CD4-positive, CD25-positive, alpha-beta regulatory T cell (primary cell): ENCODE measurements at regions not wholly inside any gene's neighbourhood (a gene's known extent, or its start where the extent isn't known, plus 50 kb on each side); places are given as distances from the start of the nearest gene placed in this dataset.

ENCODE experiments used
- ATAC-seq, 2 donors: fragments of 150-1000 bp; cut with Tn5 transposase; one replicate each; pipeline ENCODE4 v1.10.0; 2021; ENCODE audit warnings: low read depth in 2 of 2, moderate number of reproducible peaks in 2 of 2, moderate library complexity in 1 of 2
- DNase-seq, 3 donors: peaks; one replicate each; pipeline versions ENCODE4 v3.0.0 to v3.0.0-alpha.2; 2012 to 2022; ENCODE audit warnings: mixed read lengths in 1 of 3
- H3K27ac ChIP-seq: one replicate; pipeline ENCODE4 v1.7.0; 2013; ENCODE audit warnings: mild to moderate bottlenecking, low read length; ENCODE audit not compliant: insufficient read depth, poor library complexity, severe bottlenecking
- H3K27me3 ChIP-seq: one replicate; pipeline ENCODE4 v1.7.0; 2013; ENCODE audit warnings: low read length; ENCODE audit not compliant: control insufficient read depth, insufficient read depth
- H3K36me3 ChIP-seq: one replicate; pipeline ENCODE4 v1.7.0; 2013; ENCODE audit warnings: mild to moderate bottlenecking, low read length, moderate library complexity; ENCODE audit not compliant: control insufficient read depth, insufficient read depth
- H3K4me1 ChIP-seq: 2 replicates; pipeline ENCODE4 v1.7.0; 2013; ENCODE audit warnings: mild to moderate bottlenecking, low read length; ENCODE audit not compliant: insufficient read depth, control insufficient read depth, poor library complexity, severe bottlenecking
- H3K4me3 ChIP-seq: one replicate; pipeline ENCODE4 v1.7.0; 2013; ENCODE audit warnings: low read depth, mild to moderate bottlenecking, low read length, moderate library complexity
- H3K9me3 ChIP-seq, 2 experiments: 1 replicate in 1 of 2; 2 replicates in 1 of 2; pipeline ENCODE4 v1.7.0; 2013; ENCODE audit warnings: low read length in 2 of 2, mild to moderate bottlenecking in 1 of 2, moderate library complexity in 1 of 2; ENCODE audit not compliant: control insufficient read depth in 2 of 2
- H3K27ac Mint-ChIP-seq, 3 donors: one replicate each; pipeline ENCODE4 v1.8.0; 2020 to 2022; ENCODE audit warnings: mild to moderate bottlenecking in 3 of 3, mixed read lengths in 3 of 3, moderate library complexity in 2 of 3
- H3K27me3 Mint-ChIP-seq: one replicate; pipeline ENCODE4 v1.8.0; 2022; ENCODE audit warnings: mild to moderate bottlenecking, mixed read lengths
- H3K36me3 Mint-ChIP-seq: one replicate; pipeline ENCODE4 v1.8.0; 2020; ENCODE audit warnings: mixed read lengths
- H3K4me1 Mint-ChIP-seq, 4 donors: one replicate each; pipeline ENCODE4 v1.8.0; 2020 to 2022; ENCODE audit warnings: mixed read lengths in 4 of 4, mild to moderate bottlenecking in 1 of 4
- H3K4me3 Mint-ChIP-seq, 4 donors: one replicate each; pipeline ENCODE4 v1.8.0; 2020 to 2022; ENCODE audit warnings: mild to moderate bottlenecking in 4 of 4, mixed read lengths in 4 of 4, moderate library complexity in 3 of 4
- H3K9me3 Mint-ChIP-seq, 7 donors: one replicate each; pipeline ENCODE4 v1.8.0; 2020 to 2022; ENCODE audit warnings: mixed read lengths in 7 of 7, mild to moderate bottlenecking in 3 of 7, moderate library complexity in 2 of 7

GRCh38 chr5:104355350-104355749 lies 792.8 kb upstream of the NUDT12 start:
- Histone ChIP-seq H3K9me3 (peaks cover 0 to 2% of the 10 kb centered on the region in 2 experiments), H3K36me3 (no peaks in the 10 kb centered on the region), H3K4me1 (no peaks in the 10 kb centered on the region), H3K4me3 (no peak overlapping the region), H3K27ac (no peak overlapping the region), H3K27me3 (no peaks in the 10 kb centered on the region)
- no peak overlapping the region for H3K4me3 Mint-ChIP-seq
- H3K27ac Mint-ChIP-seq, result no peak overlapping the region
- ATAC-seq, result no peak
- no peaks in the 10 kb centered on the region for H3K36me3 Mint-ChIP-seq
- no peak for DNase-seq
- peaks cover 0 to 10% (median 7%) of the 10 kb centered on the region in 7 donors for H3K9me3 Mint-ChIP-seq
- no peaks in the 10 kb centered on the region for H3K4me1 Mint-ChIP-seq
- H3K27me3 Mint-ChIP-seq, result no peaks in the 10 kb centered on the region

DNA sequence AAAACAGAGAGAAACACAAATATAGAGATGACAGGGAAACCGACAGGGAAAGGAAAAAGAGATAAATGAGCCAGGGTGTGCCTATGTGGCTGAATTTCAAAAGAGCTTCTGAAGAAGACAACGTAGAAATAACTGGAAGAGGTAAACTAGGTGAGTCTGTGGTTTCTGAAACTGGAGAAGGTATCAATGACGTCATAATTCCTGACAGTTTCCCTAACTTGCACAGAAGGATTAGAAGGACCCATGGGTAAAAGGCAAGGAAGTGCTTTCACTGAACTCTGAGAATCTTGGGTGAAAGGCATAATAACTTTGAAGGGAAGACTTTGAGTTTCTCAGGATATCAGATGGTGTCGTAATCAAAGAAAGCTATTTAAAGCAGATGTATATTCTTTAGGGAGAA lies 790.8 kb upstream of the NUDT12 start:
- Mint-ChIP-seq H3K4me3 (no peak overlapping the region), H3K36me3 (no peaks in the 10 kb centered on the region), H3K9me3 (peaks cover 0 to 13% (median 6%) of the 10 kb centered on the region in 7 donors), H3K27ac (no peak overlapping the region), H3K27me3 (no peaks in the 10 kb centered on the region), H3K4me1 (no peaks in the 10 kb centered on the region)
- no peak for DNase-seq
- Histone ChIP-seq H3K36me3 (no peaks in the 10 kb centered on the region), H3K4me1 (no peaks in the 10 kb centered on the region), H3K27me3 (no peaks in the 10 kb centered on the region), H3K4me3 (no peak overlapping the region), H3K9me3 (peaks cover 0 to 2% of the 10 kb centered on the region in 2 experiments), H3K27ac (no peak overlapping the region)
- ATAC-seq, result no peak

DNA sequence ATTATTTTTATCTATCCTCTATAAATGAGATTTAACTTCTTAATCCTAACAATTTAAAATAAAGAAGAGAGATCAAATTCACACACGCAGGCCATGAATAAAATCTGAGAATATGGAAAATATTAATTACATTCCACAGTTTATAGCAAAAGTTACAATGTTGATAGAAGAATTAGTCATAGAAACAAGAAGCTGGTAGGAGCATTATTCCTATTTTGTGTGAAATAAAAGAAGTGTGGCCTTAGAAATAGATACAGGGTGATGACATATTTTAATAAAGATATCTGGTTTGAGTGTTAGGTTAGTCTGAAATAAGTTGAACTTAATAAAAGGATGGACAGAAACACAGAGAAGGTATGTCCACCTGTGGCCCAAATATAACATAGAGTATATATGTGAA lies 790.4 kb upstream of the NUDT12 start:
- ATAC-seq, result no peak
- peaks cover 0 to 13% (median 6%) of the 10 kb centered on the region in 7 donors for H3K9me3 Mint-ChIP-seq

DNA sequence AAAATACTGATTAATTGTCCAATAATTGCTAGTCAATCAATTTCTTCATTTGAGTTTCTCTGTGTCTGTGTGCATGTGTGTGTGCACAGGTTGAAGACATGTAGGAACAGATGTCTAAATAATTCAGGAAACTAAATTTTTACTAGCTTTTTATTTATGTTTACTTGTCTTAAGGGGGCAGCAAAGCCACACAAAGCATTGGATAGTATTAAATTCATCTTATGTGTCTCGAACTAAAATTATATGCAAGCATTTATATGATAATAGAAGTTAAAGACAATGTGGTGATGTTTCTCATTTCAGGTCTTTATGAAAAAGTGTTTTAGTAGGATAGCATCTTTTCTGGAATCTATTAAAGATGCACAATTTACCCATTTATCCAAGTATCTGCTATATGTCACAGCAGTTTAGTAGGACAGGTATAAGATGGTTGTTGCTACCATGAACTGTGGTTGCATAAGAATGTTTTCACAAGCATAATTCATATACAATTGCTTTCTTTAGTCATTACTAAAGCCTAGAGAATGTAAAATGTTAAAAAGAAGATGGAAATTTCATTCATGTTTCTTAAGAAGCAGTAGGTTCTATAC lies 784.6 kb upstream of the NUDT12 start:
- Histone ChIP-seq H3K9me3 (peaks cover 0 to 3% of the 10 kb centered on the region in 2 experiments), H3K4me1 (no peaks in the 10 kb centered on the region), H3K27me3 (no peaks in the 10 kb centered on the region), H3K27ac (no peak overlapping the region), H3K36me3 (no peaks in the 10 kb centered on the region), H3K4me3 (no peak overlapping the region)
- peaks cover 0 to 15% (median 5%) of the 10 kb centered on the region in 7 donors for H3K9me3 Mint-ChIP-seq
- no peak overlapping the region for H3K27ac Mint-ChIP-seq
- no peak overlapping the region for H3K4me3 Mint-ChIP-seq
- ATAC-seq (no peak), DNase-seq (no peak)
- H3K27me3 Mint-ChIP-seq, result no peaks in the 10 kb centered on the region
- no peaks in the 10 kb centered on the region for H3K36me3 Mint-ChIP-seq
- no peaks in the 10 kb centered on the region for H3K4me1 Mint-ChIP-seq

More for the DNA sequence above, 790.4 kb upstream of the NUDT12 start:
- Histone ChIP-seq H3K9me3 (peaks cover 0 to 2% of the 10 kb centered on the region in 2 experiments), H3K4me3 (no peak overlapping the region), H3K36me3 (no peaks in the 10 kb centered on the region), H3K4me1 (no peaks in the 10 kb centered on the region), H3K27ac (no peak overlapping the region), H3K27me3 (no peaks in the 10 kb centered on the region)
- Mint-ChIP-seq H3K4me1 (no peaks in the 10 kb centered on the region), H3K27ac (no peak overlapping the region), H3K4me3 (no peak overlapping the region), H3K27me3 (no peaks in the 10 kb centered on the region), H3K36me3 (no peaks in the 10 kb centered on the region)
- DNase-seq, result no peak

GRCh38 chr5:104345222-104346016 lies 782.8 kb upstream of the NUDT12 start:
- H3K4me1 ChIP-seq, result no peaks in the 10 kb centered on the region
- Mint-ChIP-seq H3K4me1 (no peaks in the 10 kb centered on the region), H3K9me3 (peaks cover 0 to 17% (median 3%) of the 10 kb centered on the region in 7 donors), H3K27me3 (no peaks in the 10 kb centered on the region), H3K27ac (no peak overlapping the region), H3K4me3 (no peak overlapping the region), H3K36me3 (no peaks in the 10 kb centered on the region)
- H3K9me3 ChIP-seq, result peaks cover 0 to 3% of the 10 kb centered on the region in 2 experiments
- H3K27ac ChIP-seq, result no peak overlapping the region
- ATAC-seq (no peak), DNase-seq (no peak)
- H3K4me3 ChIP-seq, result no peak overlapping the region
- H3K36me3 ChIP-seq, result no peaks in the 10 kb centered on the region
- no peaks in the 10 kb centered on the region for H3K27me3 ChIP-seq

DNA sequence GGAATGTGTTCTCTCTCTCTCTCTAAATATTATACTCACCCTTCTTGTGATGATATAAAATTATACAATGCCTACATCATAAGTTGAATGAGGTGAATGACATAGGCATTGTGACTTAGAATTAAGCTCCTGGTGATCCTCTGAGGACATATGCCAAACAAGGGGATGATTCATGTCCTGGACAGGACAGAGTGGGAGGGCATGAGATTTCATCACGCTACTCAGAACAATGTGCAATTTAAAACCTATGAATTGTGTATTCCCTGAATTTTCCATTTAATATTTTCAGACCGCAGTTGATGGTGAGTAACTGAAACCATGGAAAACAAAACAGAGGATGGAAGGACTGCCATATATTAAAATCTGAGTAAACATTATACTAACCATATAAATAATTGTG lies 782.2 kb upstream of the NUDT12 start:
- Histone ChIP-seq H3K27ac (no peak overlapping the region), H3K4me1 (no peaks in the 10 kb centered on the region), H3K36me3 (no peaks in the 10 kb centered on the region), H3K27me3 (no peaks in the 10 kb centered on the region), H3K9me3 (peaks cover 0 to 3% of the 10 kb centered on the region in 2 experiments), H3K4me3 (no peak overlapping the region)
- no peaks in the 10 kb centered on the region for H3K36me3 Mint-ChIP-seq
- no peak for ATAC-seq
- H3K4me3 Mint-ChIP-seq, result no peak overlapping the region
- H3K27ac Mint-ChIP-seq, result no peak overlapping the region
- H3K9me3 Mint-ChIP-seq, result peaks cover 0 to 15% (median 4%) of the 10 kb centered on the region in 7 donors
- DNase-seq, result no peak
- no peaks in the 10 kb centered on the region for H3K4me1 Mint-ChIP-seq
- no peaks in the 10 kb centered on the region for H3K27me3 Mint-ChIP-seq

DNA sequence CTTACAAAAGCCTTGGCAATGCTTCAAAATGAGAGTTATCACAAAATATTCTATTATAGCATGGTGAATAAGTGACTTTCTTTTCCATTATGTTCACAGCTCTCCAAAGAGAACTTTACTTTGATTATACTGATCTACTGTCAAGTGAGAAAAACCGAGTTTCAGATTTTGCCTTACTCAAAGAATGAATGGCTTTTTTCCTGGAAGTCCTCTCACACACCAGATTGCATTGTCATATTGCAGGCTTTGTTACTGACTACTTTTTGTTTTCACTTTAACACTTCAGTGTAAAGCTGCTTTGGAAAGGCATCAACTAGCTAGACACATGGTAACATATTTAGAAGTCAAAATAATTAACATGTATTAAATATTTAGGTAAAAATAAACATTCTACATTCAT lies 765.2 kb upstream of the NUDT12 start:
- Histone ChIP-seq H3K4me3 (no peak overlapping the region), H3K27ac (no peak overlapping the region), H3K9me3 (peaks cover 0 to 6% of the 10 kb centered on the region in 2 experiments), H3K36me3 (no peaks in the 10 kb centered on the region), H3K27me3 (no peaks in the 10 kb centered on the region), H3K4me1 (no peaks in the 10 kb centered on the region)
- DNase-seq (no peak), ATAC-seq (no peak)
- Mint-ChIP-seq H3K4me3 (no peak overlapping the region), H3K4me1 (no peaks in the 10 kb centered on the region), H3K27ac (no peak overlapping the region), H3K27me3 (no peaks in the 10 kb centered on the region), H3K36me3 (no peaks in the 10 kb centered on the region), H3K9me3 (peaks cover 2 to 19% (median 9%) of the 10 kb centered on the region in 7 donors)

DNA sequence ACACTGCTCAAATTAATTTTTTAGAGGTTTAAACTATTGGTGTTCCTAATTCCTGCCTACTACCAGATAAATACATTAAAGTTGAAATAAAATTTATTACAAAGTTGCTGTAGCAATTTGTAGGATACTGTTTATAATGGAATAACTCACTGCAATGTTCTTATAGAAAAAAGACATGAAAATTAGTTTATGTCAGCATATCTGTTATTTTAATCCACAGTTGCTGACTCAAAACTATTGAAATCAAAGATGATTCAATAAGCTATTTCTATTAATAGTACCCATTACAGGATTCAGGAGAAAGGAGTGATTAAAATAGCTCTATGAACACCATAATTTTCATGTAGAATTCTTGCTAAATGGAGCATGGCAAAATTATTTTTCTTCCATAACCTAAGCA lies 764.4 kb upstream of the NUDT12 start:
- Histone ChIP-seq H3K4me3 (no peak overlapping the region), H3K9me3 (peaks cover 2 to 6% of the 10 kb centered on the region in 2 experiments), H3K4me1 (no peaks in the 10 kb centered on the region), H3K36me3 (no peaks in the 10 kb centered on the region), H3K27me3 (no peaks in the 10 kb centered on the region), H3K27ac (no peak overlapping the region)
- H3K4me3 Mint-ChIP-seq, result no peak overlapping the region
- H3K9me3 Mint-ChIP-seq, result peaks cover 2 to 16% (median 9%) of the 10 kb centered on the region in 7 donors
- no peak for ATAC-seq
- H3K4me1 Mint-ChIP-seq, result no peaks in the 10 kb centered on the region
- DNase-seq, result no peak
- H3K27me3 Mint-ChIP-seq, result no peaks in the 10 kb centered on the region
- H3K27ac Mint-ChIP-seq, result no peak overlapping the region
- H3K36me3 Mint-ChIP-seq, result no peaks in the 10 kb centered on the region
